Fibroblast of villous mesenchyme (primary cell): ENCODE measurements at regions not wholly inside any gene's neighbourhood (a gene's known extent, or its start where the extent isn't known, plus 50 kb on each side); places are given as distances from the start of the nearest gene placed in this dataset.

Experiments used
- DNase-seq: peaks from one replicate; pipeline ENCODE4 v3.0.0-alpha.2; 2010; ENCODE audit warnings: low read depth
- H3K4me3 ChIP-seq: 2 replicates; pipeline ENCODE4 v1.5.1; 2011; ENCODE audit warnings: low read depth, mild to moderate bottlenecking, low read length
- TF ChIP-seq, protein P1 (sequence below): IDR thresholded peaks from 2 replicates; pipeline ENCODE4 v1.5.1; 2012; ENCODE audit warnings: low read depth, mild to moderate bottlenecking, low read length; ENCODE audit not compliant: insufficient read depth

DNA sequence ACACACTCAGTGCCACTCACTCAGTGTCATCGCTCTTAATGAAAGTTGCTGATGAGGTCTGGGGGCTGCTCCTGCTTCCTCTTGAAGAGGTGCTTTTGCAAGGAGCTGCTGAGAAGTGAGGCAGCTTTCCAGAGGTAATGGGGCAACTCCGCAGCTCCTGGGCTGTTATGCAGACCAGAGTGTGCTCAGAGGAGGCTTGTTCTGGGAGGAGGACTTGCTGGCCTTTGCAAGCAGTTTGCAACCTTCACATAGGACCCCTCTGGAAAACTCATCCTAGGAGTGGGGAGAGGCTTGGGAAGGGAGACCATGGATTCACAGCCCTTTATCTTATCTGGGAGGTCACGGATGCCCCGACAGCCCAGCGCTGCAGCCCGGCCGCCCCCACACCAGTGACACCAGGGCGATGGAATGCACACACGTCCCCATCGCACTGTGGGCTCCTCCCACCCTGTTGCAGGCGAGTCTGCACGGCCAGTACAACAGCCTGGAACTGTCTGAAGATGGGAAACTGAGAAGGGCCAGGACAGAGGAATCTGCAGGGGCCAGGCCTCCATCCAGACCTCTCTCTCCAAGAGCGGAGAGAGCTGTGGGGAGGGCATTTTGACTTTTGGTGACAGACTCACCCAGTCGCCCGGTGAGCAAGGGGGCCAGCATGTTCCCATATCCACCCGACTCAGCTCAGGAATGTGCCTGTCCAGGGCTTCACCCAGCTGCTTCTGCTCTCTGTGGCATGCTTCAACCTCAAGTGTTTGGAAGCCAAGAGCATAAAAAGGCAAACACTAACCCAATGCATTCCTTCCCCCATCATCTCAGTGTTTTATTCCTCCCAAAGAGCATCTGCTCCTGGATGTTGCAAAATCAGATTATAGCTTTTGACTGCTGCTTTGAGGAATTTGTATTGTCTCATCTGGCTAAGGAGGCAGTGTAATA is 78.6 kb upstream of the ZNF469 start:
- TF ChIP-seq, protein P1, sequence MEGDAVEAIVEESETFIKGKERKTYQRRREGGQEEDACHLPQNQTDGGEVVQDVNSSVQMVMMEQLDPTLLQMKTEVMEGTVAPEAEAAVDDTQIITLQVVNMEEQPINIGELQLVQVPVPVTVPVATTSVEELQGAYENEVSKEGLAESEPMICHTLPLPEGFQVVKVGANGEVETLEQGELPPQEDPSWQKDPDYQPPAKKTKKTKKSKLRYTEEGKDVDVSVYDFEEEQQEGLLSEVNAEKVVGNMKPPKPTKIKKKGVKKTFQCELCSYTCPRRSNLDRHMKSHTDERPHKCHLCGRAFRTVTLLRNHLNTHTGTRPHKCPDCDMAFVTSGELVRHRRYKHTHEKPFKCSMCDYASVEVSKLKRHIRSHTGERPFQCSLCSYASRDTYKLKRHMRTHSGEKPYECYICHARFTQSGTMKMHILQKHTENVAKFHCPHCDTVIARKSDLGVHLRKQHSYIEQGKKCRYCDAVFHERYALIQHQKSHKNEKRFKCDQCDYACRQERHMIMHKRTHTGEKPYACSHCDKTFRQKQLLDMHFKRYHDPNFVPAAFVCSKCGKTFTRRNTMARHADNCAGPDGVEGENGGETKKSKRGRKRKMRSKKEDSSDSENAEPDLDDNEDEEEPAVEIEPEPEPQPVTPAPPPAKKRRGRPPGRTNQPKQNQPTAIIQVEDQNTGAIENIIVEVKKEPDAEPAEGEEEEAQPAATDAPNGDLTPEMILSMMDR: no peak
- peak; percentile 96 for DNase-seq
- peak overlapping the region; percentile 18 for H3K4me3 ChIP-seq

DNA sequence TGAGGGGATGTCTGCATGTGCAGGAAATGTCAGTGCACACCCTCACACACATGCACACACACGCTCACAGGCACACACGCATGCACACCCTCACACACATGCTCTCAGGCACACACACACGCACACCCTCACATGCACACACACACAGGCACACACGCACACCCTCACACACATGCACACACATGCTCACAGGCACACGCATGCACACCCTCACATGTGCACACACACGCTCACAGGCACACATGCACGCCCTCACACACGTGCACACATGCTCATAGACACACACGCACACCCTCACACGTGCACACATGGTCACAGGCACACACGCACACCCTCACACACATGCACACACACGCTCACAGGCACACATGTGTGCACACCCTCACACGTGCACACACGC is 77.6 kb upstream of the ZNF469 start:
- H3K4me3 ChIP-seq: no peak overlapping the region
- TF ChIP-seq, protein P1: no peak
- DNase-seq: no peak

DNA sequence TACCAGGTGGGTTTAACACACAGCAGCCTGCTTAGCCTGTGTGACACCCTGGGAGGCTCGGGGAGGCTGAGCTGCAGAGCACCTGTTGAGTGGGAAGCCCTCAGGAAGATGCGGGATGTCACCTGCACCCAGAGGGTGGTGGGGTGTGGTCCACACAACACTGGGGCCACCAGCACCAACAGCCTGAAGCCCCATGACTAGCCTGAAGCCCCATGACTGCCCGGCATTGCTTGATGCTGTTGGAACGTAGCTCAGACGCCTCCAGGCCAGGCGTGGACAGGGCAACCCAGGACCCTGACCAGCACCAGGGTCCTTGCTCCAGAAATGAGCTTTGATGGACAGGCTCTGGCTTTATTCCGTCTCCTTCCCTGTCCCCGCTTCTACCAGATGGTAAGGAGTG is 76.3 kb upstream of the ZNF469 start:
- no peak overlapping the region for H3K4me3 ChIP-seq
- TF ChIP-seq, protein P1: no peak
- no peak for DNase-seq

DNA sequence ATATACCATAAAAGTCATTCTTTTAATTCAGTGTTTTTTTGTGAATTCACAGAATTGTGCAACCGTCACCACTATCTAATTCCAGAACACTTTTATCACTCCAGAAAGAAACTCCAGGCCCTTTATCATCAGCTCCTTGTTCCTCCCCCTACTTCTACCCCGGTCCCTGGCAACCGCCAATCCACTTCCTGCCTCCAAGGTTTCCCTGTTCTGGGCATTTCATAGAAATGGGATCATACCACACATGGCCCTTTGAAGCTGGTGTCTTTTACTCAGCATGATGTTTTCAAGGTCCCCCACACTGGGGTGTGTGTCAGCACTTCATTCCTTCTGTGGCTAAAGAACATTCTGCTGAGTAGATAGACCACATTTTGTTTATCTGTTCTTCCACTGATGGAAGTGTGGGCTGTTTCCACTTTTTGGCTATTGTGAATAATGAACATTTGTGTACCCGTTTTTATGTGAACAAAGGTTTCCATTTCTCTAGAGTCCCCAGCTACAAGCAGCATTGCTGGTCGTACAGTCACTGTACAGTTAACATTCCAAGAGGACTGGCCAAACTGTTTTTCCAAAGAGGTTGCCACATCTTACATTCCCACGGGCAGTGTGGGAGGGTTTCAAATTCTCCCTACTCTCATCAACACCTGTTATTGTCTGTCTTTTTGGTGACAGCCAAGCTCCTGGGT is 75.8 kb upstream of the ZNF469 start:
- no peak overlapping the region for H3K4me3 ChIP-seq
- DNase-seq: peak; percentile 98
- TF ChIP-seq, protein P1: no peak

DNA sequence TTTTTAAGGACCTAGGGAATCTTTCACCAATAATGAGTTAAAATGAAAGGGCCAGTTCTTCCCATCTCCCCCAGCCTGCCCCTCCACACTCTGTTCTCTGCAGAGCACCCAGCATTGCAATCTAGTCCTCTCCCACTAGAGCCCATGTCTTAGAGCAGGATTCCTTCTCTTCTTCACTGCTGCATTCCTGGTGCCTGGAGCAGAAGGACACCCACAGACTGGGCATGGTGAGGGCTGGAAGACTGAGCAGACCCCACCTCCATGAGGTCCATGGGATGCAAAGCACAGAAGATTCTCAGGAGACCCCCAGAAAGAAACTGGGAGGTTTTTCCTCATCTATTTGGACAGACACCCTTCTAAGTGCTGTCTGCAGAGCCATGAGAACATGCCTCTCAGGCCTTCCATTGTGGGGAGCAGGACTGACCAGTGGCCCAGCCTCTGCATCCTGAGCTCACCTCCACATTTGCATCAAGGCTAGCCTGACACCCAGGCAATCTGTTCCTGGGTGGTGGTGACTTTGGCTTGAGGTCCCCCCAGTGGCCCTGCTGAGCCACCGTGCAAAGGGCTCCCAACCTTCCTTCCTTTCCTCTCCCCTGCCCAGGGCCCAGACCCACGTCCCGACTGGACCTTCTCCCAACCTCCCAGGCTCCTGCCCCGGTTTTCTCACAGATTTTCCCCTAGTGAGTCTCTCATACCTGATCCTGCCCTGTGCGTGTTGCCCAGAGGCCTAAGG is 74.2 kb upstream of the ZNF469 start:
- TF ChIP-seq, protein P1: peak; percentile 4
- DNase-seq: no peak
- no peak overlapping the region for H3K4me3 ChIP-seq

DNA sequence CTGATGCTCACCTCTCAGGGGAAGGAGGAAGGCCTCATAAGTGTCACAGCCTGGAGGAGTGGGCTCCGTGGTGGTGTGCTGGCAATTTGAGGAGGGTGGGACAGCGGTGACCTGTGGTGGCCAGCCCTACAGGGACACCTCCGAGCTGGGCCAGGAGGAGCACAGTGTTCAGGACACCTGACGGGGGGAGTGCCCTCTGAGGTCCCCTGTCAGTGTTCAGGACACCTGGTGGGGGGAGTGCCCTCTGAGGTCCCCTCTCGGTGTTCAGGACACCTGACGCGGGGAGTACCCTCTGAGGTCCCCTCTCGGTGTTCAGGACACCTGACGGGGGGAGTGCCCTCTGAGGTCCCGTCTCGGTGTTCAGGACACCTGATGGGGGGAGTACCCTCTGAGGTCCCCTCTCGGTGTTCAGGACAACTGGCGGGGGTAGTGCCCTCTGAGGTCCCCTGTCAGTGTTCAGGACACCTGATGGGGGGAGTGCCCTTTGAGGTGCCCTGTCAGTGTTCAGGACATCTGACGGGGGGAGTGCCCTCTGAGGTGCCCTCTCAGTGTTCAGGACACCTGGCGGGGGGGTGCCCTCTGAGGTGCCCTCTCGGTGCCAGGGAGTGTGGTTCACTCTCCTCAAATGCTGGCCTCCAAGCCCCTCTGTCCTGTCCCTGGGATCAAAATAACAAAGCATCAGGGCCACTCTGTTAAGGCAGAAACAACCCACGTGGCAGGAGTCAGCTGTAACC is 73.4 kb upstream of the ZNF469 start:
- H3K4me3 ChIP-seq: no peak overlapping the region
- TF ChIP-seq, protein P1: no peak
- no peak for DNase-seq
